H9 (cell line): ENCODE measurements at regions not wholly inside any gene's neighbourhood (a gene's known extent, or its start where the extent isn't known, plus 50 kb on each side); places are given as distances from the start of the nearest gene placed in this dataset.

Experiments used
- DNase-seq: peaks from one replicate; pipeline ENCODE4 v3.0.0-alpha.2; 2017
- H2AFZ ChIP-seq: one replicate; pipeline ENCODE4 v1.6.1; 2013; ENCODE audit warnings: mild to moderate bottlenecking, low read length, control low read depth, moderate library complexity
- H2AK5ac ChIP-seq: 2 replicates; pipeline ENCODE4 v1.6.1; 2013; ENCODE audit warnings: low read length, control low read depth, mixed read lengths; ENCODE audit not compliant: insufficient read length
- H2BK120ac ChIP-seq: one replicate; pipeline ENCODE4 v1.6.1; 2013; ENCODE audit warnings: low read depth, mild to moderate bottlenecking, low read length, control low read depth, inconsistent platforms; ENCODE audit not compliant: poor library complexity, severe bottlenecking
- H2BK12ac ChIP-seq: 2 replicates; pipeline ENCODE4 v1.6.1; 2013; ENCODE audit warnings: low read length, control low read depth, mixed read lengths, low read depth; ENCODE audit not compliant: insufficient read length
- H2BK15ac ChIP-seq: 2 replicates; pipeline ENCODE4 v1.6.1; 2013; ENCODE audit warnings: low read depth, low read length, control low read depth
- H2BK20ac ChIP-seq: one replicate; pipeline ENCODE4 v1.6.1; 2013; ENCODE audit warnings: low read depth, mild to moderate bottlenecking, low read length, control low read depth, inconsistent platforms; ENCODE audit not compliant: poor library complexity, severe bottlenecking
- H2BK5ac ChIP-seq: 2 replicates; pipeline ENCODE4 v1.6.1; 2013; ENCODE audit warnings: low read length, control low read depth, mixed read lengths; ENCODE audit not compliant: insufficient read length
- H3K14ac ChIP-seq: 2 replicates; pipeline ENCODE4 v1.6.1; 2013; ENCODE audit warnings: low read length, control low read depth; ENCODE audit not compliant: insufficient read depth
- H3K18ac ChIP-seq: 2 replicates; pipeline ENCODE4 v1.6.1; 2013; ENCODE audit warnings: low read depth, mild to moderate bottlenecking, mixed read lengths, low read length, control low read depth; ENCODE audit not compliant: insufficient read length
- H3K23ac ChIP-seq: 2 replicates; pipeline ENCODE4 v1.6.1; 2013; ENCODE audit warnings: low read length, control low read depth, mixed read lengths, low read depth; ENCODE audit not compliant: insufficient read length
- H3K23me2 ChIP-seq: 2 replicates; pipeline ENCODE4 v1.6.1; 2013; ENCODE audit warnings: low read depth, mild to moderate bottlenecking, mixed read lengths, low read length, control low read depth; ENCODE audit not compliant: insufficient read length, poor library complexity, severe bottlenecking
- H3K27ac ChIP-seq: 2 replicates; pipeline ENCODE4 v1.5.1; 2013; ENCODE audit warnings: low read length, control low read depth, mixed read lengths, low read depth; ENCODE audit not compliant: insufficient read length
- H3K27me3 ChIP-seq: 2 replicates; pipeline ENCODE4 v1.6.1; 2013; ENCODE audit warnings: low read length, control low read depth, inconsistent platforms; ENCODE audit not compliant: insufficient read depth
- H3K4ac ChIP-seq: 2 replicates; pipeline ENCODE4 v1.6.1; 2013; ENCODE audit warnings: low read depth, mild to moderate bottlenecking, control low read depth, inconsistent platforms, low read length, moderate library complexity
- H3K4me1 ChIP-seq: 2 replicates; pipeline ENCODE4 v1.6.1; 2013; ENCODE audit warnings: low read length, control low read depth, inconsistent platforms; ENCODE audit not compliant: insufficient read depth
- H3K4me2 ChIP-seq: 2 replicates; pipeline ENCODE4 v1.6.1; 2013; ENCODE audit warnings: low read length, control low read depth, mixed read lengths; ENCODE audit not compliant: insufficient read length, insufficient read depth
- H3K56ac ChIP-seq: 2 replicates; pipeline ENCODE4 v1.6.1; 2013; ENCODE audit warnings: low read depth, mild to moderate bottlenecking, mixed read lengths, low read length, control low read depth; ENCODE audit not compliant: insufficient read length
- H3K79me1 ChIP-seq: 2 replicates; pipeline ENCODE4 v1.6.1; 2013; ENCODE audit warnings: low read depth, mild to moderate bottlenecking, moderate library complexity, low read length, control low read depth, inconsistent platforms; ENCODE audit not compliant: insufficient read depth, poor library complexity, severe bottlenecking
- H3K79me2 ChIP-seq: 2 replicates; pipeline ENCODE4 v1.6.1; 2013; ENCODE audit warnings: low read length, control low read depth, inconsistent platforms; ENCODE audit not compliant: insufficient read depth
- H3K9ac ChIP-seq: 2 replicates; pipeline ENCODE4 v1.6.1; 2013; ENCODE audit warnings: low read length, control low read depth, mixed read lengths; ENCODE audit not compliant: insufficient read length; ENCODE audit errors: extremely low read depth
- H3K9me3 ChIP-seq: one replicate; pipeline ENCODE4 v1.6.1; 2013; ENCODE audit warnings: low read depth, low read length, inconsistent platforms; ENCODE audit not compliant: control insufficient read depth
- H3T11ph ChIP-seq: one replicate; pipeline ENCODE4 v1.6.1; 2013; ENCODE audit warnings: mild to moderate bottlenecking, low read length, control low read depth, inconsistent platforms
- H4K20me1 ChIP-seq: one replicate; pipeline ENCODE4 v1.6.1; 2013; ENCODE audit not compliant: control insufficient read depth, insufficient read length, insufficient read depth
- H4K5ac ChIP-seq: 2 replicates; pipeline ENCODE4 v1.6.1; 2013; ENCODE audit warnings: low read depth, mild to moderate bottlenecking, mixed read lengths, low read length, control low read depth; ENCODE audit not compliant: insufficient read length
- H4K8ac ChIP-seq: replicated peaks from 2 replicates; pipeline ENCODE4 v1.6.1; 2013; ENCODE audit warnings: low read length, control low read depth, mixed read lengths, low read depth; ENCODE audit not compliant: insufficient read length
- H4K91ac ChIP-seq: 2 replicates; pipeline ENCODE4 v1.6.1; 2013; ENCODE audit warnings: low read depth, mild to moderate bottlenecking, moderate library complexity, mixed read lengths, low read length, control low read depth; ENCODE audit not compliant: insufficient read length
- H3K27ac Mint-ChIP-seq, 3 experiments: 2 replicates in 2 of 3; 3 replicates in 1 of 3; pipeline ENCODE4 v1.8.0; 2020 to 2021; ENCODE audit warnings: mixed read lengths in 3 of 3, mild to moderate bottlenecking in 1 of 3, moderate library complexity in 1 of 3
- H3K27me3 Mint-ChIP-seq: 2 replicates; pipeline ENCODE4 v1.8.0; 2021; ENCODE audit warnings: low read depth, mild to moderate bottlenecking, moderate library complexity, mixed read lengths
- H3K36me3 Mint-ChIP-seq, 3 experiments: 2 replicates in 2 of 3; 3 replicates in 1 of 3; pipeline ENCODE4 v1.8.0; 2020 to 2021; ENCODE audit warnings: low read depth in 3 of 3, mixed read lengths in 3 of 3; ENCODE audit not compliant: insufficient read depth in 1 of 3
- H3K4me1 Mint-ChIP-seq, 2 experiments: 2 replicates each; pipeline ENCODE4 v1.8.0; 2020; ENCODE audit warnings: mixed read lengths in 2 of 2
- H3K4me3 Mint-ChIP-seq, 2 experiments: 2 replicates in 1 of 2; 3 replicates in 1 of 2; pipeline ENCODE4 v1.8.0; 2020 to 2021; ENCODE audit warnings: mild to moderate bottlenecking in 2 of 2, mixed read lengths in 2 of 2, moderate library complexity in 1 of 2
- H3K9me3 Mint-ChIP-seq, 2 experiments: 2 replicates in 1 of 2; 3 replicates in 1 of 2; pipeline ENCODE4 v1.8.0; 2020; ENCODE audit warnings: mild to moderate bottlenecking in 2 of 2, mixed read lengths in 2 of 2, moderate library complexity in 1 of 2
- WGBS: extraction: QIAGEN DNeasy Blood & Tissue Kit; methylation state at CpG from one replicate; pipeline ENCODE4 v1.1.7; 2013; ENCODE audit warnings: missing lambda C conversion rate, low lambda C conversion rate, mixed read lengths; ENCODE audit not compliant: insufficient read length; ENCODE audit errors: extremely low coverage; 5-methylcytosine and 5-hydroxymethylcytosine counted together
- TF ChIP-seq, protein P1 (sequence below): fragments of 200-600 bp; sonication (generic); conservative IDR thresholded peaks from 3 replicates; pipeline ENCODE4 v1.8.0; 2021; ENCODE audit warnings: antibody characterized with exemption, mild to moderate bottlenecking

DNA sequence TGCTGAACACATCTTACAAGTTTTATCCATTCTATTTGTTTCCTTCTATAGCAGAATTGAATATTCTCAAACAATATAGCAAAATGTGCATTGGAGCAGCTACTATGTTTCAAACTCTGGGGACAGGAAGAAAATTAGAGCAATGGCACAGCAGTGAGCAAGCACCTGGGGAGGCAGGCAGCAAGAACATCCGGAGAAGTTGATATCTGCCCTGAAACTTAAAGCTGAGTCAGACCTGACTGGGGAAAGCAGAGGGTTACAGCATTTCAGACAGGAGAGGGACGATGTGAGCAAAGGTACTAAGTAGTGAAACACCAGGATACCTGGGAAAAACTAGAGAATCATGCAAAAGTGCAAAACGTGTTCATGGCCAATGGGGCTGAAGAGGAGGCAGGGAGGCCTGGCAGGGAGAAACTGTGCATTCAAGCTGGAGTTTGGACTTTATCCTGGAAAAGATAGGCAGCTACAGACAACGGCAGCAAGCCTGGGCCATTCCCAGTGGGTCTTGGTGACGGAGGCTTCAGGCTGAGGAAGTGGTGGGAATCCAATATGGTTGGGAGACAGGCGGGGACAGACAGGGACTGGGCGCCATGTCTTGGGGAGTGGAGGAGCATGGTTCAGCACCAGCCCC is 118.0 kb upstream of the CDKN3 start:
- DNase-seq: no peak
- Histone ChIP-seq H2AFZ (no peak overlapping the region), H3K9me3 (no peaks in the 10 kb centered on the region), H3K79me2 (no peaks in the 10 kb centered on the region), H3T11ph (no peak overlapping the region), H3K14ac (no peak overlapping the region), H3K18ac (no peak overlapping the region), H2BK20ac (no peak overlapping the region), H4K91ac (no peak overlapping the region), H4K20me1 (no peaks in the 10 kb centered on the region), H3K23me2 (no peaks in the 10 kb centered on the region), H3K27me3 (no peaks in the 10 kb centered on the region), H2AK5ac (no peak overlapping the region), H3K9ac (no peak overlapping the region), H3K4ac (no peak overlapping the region), H3K27ac (no peak overlapping the region), H3K56ac (no peak overlapping the region), H4K5ac (no peak overlapping the region), H3K79me1 (no peaks in the 10 kb centered on the region), H2BK12ac (no peak overlapping the region), H3K23ac (no peak overlapping the region), H4K8ac (no peak overlapping the region), H2BK5ac (no peak overlapping the region), H3K4me1 (no peaks in the 10 kb centered on the region), H2BK120ac (no peak overlapping the region), H3K4me2 (no peak overlapping the region), H2BK15ac (no peak overlapping the region)
- no peaks in the 10 kb centered on the region for H3K4me1 Mint-ChIP-seq
- no peak overlapping the region for H3K4me3 Mint-ChIP-seq
- H3K27ac Mint-ChIP-seq: no peak overlapping the region
- H3K36me3 Mint-ChIP-seq: no peaks in the 10 kb centered on the region
- H3K27me3 Mint-ChIP-seq: no peaks in the 10 kb centered on the region
- WGBS: no CpG with 5 or more reads among the region's 7 CpGs
- TF ChIP-seq, protein P1, sequence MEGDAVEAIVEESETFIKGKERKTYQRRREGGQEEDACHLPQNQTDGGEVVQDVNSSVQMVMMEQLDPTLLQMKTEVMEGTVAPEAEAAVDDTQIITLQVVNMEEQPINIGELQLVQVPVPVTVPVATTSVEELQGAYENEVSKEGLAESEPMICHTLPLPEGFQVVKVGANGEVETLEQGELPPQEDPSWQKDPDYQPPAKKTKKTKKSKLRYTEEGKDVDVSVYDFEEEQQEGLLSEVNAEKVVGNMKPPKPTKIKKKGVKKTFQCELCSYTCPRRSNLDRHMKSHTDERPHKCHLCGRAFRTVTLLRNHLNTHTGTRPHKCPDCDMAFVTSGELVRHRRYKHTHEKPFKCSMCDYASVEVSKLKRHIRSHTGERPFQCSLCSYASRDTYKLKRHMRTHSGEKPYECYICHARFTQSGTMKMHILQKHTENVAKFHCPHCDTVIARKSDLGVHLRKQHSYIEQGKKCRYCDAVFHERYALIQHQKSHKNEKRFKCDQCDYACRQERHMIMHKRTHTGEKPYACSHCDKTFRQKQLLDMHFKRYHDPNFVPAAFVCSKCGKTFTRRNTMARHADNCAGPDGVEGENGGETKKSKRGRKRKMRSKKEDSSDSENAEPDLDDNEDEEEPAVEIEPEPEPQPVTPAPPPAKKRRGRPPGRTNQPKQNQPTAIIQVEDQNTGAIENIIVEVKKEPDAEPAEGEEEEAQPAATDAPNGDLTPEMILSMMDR: no peak
- H3K9me3 Mint-ChIP-seq: no peaks in the 10 kb centered on the region; a peak in 1 of 5 replicates
